K562 (cell line): ENCODE measurements at regions not wholly inside any gene's neighbourhood (a gene's known extent, or its start where the extent isn't known, plus 50 kb on each side); places are given as distances from the start of the nearest gene placed in this dataset.

ENCODE experiments used
- ATAC-seq: fragments of 200-7000 bp; cut with Tn5 transposase; 3 replicates; pipeline ENCODE4 v1.9.1; 2020; ENCODE audit warnings: moderate library complexity
- BruUV-seq: library from RNA; stranded (reverse); fragments of 400-500 nt; replicated peaks from 2 replicates; lab custom pipeline; 2021; lab: Mats Ljungman, UMichigan
- CTCF ChIA-PET: fragments of 300-600 bp; formaldehyde crosslinking; extraction: SDS; loops from one replicate; lab custom pipeline; 2021; ENCODE audit warnings: low intra/inter-chr PET ratio; lab: Yijun Ruan, JAX
- POLR2A ChIA-PET: fragments of 300-600, 350-650 bp; sonication (Branson Sonifier 250); formaldehyde crosslinking; extraction: SDS; loops from one replicate; lab custom pipeline; 2021; ENCODE audit warnings: antibody characterized with exemption, inconsistent platforms; lab: Yijun Ruan, JAX
- DNase-seq, 4 experiments: peaks; one replicate each; pipeline versions ENCODE4 v3.0.0 to v3.0.0-alpha.2; 2011 to 2018; ENCODE audit warnings: low spot score in 3 of 4, mixed read lengths in 3 of 4; ENCODE audit errors: extremely low read depth in 1 of 4
- FAIRE-seq: peaks from 2 replicates; lab custom pipeline; 2011; peaks lifted over from hg19 to GRCh38; lab: Jason Lieb, UNC
- H2AFZ ChIP-seq: 2 replicates; pipeline ENCODE4 v1.6.0; 2011; ENCODE audit warnings: low read depth, low read length, control low read depth, inconsistent platforms
- H3K27ac ChIP-seq: fragments of 200-600 bp; 3 replicates; pipeline ENCODE4 v1.8.0; 2011; ENCODE audit warnings: low read depth, mild to moderate bottlenecking, control low read depth, inconsistent platforms, low read length, moderate library complexity, mixed read lengths; ENCODE audit errors: extremely low read depth
- H3K27me3 ChIP-seq, 2 experiments: fragments of 300-600 bp in 1 of 2; 2 replicates in 1 of 2; 3 replicates in 1 of 2; pipeline versions ENCODE4 v1.6.0 to v1.8.0; 2011; ENCODE audit warnings: inconsistent platforms in 2 of 2, low read length in 2 of 2, mild to moderate bottlenecking in 1 of 2, mixed read lengths in 1 of 2, moderate library complexity in 1 of 2; ENCODE audit not compliant: control insufficient read depth in 2 of 2, insufficient read depth in 2 of 2
- H3K36me3 ChIP-seq: fragments of 300-600 bp; 3 replicates; pipeline ENCODE4 v1.8.0; 2011; ENCODE audit warnings: mild to moderate bottlenecking, low read length, inconsistent platforms; ENCODE audit not compliant: control insufficient read depth, insufficient read depth
- H3K4me1 ChIP-seq, 2 experiments: fragments of 200-600 bp in 1 of 2; replicated peaks in 1 of 2; 2 replicates in 1 of 2; 3 replicates in 1 of 2; pipeline versions ENCODE4 v1.5.1 to v1.8.0; 2011; ENCODE audit warnings: inconsistent platforms in 2 of 2, low read length in 2 of 2, mild to moderate bottlenecking in 1 of 2, mixed read lengths in 1 of 2, moderate library complexity in 1 of 2; ENCODE audit not compliant: control insufficient read depth in 2 of 2, insufficient read depth in 2 of 2
- H3K4me2 ChIP-seq: 2 replicates; pipeline ENCODE4 v1.6.1; 2011; ENCODE audit warnings: low read length, control low read depth, inconsistent platforms, mixed read lengths; ENCODE audit not compliant: insufficient read depth
- H3K4me3 ChIP-seq: fragments of 200-600 bp; sonication (generic), shearing (Covaris generic); 2 replicates; pipeline ENCODE4 v1.5.1; 2016; ENCODE audit warnings: control low read depth, inconsistent platforms
- H3K79me2 ChIP-seq: fragments of 200-600 bp; 3 replicates; pipeline ENCODE4 v1.8.0; 2011; ENCODE audit warnings: low read length, inconsistent platforms; ENCODE audit not compliant: control insufficient read depth, insufficient read depth
- H3K9ac ChIP-seq, 2 experiments: 2 replicates each; pipeline versions ENCODE4 v1.6.0 to v1.6.1; 2011; ENCODE audit warnings: low read depth in 2 of 2, low read length in 2 of 2, control low read depth in 1 of 2, inconsistent platforms in 1 of 2, mild to moderate bottlenecking in 1 of 2, mixed read lengths in 1 of 2; ENCODE audit not compliant: insufficient read depth in 1 of 2
- H3K9me1 ChIP-seq: one replicate; pipeline ENCODE4 v1.6.0; 2011; ENCODE audit warnings: inconsistent platforms, mild to moderate bottlenecking, low read length, moderate library complexity; ENCODE audit not compliant: control insufficient read depth, insufficient read depth
- H3K9me3 ChIP-seq: replicated peaks from 2 replicates; pipeline ENCODE4 v1.5.1; 2011; ENCODE audit warnings: low read depth, low read length, inconsistent platforms; ENCODE audit not compliant: control insufficient read depth, insufficient read depth
- H4K20me1 ChIP-seq: replicated peaks from 2 replicates; pipeline ENCODE4 v1.6.1; 2011; ENCODE audit warnings: low read length, inconsistent platforms, mixed read lengths; ENCODE audit not compliant: control insufficient read depth, insufficient read depth
- CUX1 ChIP-seq: fragments of 200-800 bp; sonication (Bioruptor generic); IDR thresholded peaks from 2 replicates; pipeline ENCODE4 v1.6.1; 2016; ENCODE audit warnings: missing genetic modification characterization, missing compliant biosample characterization
- HMG20B ChIP-seq: fragments of 250-450 bp; sonication (Bioruptor Pico); IDR thresholded peaks from 2 replicates; pipeline ENCODE4 v1.5.0; 2021; ENCODE audit warnings: mild to moderate bottlenecking
- OTX1 ChIP-seq: fragments of 450-650 bp; formaldehyde crosslinking; IDR thresholded peaks from 2 replicates; pipeline ENCODE4 v1.4.0; 2022; ENCODE audit warnings: mild to moderate bottlenecking
- RFX7 ChIP-seq: fragments of 250-450 bp; sonication (Bioruptor Pico); IDR thresholded peaks from 2 replicates; pipeline ENCODE4 v1.5.1; 2021; ENCODE audit warnings: mild to moderate bottlenecking
- SIN3B ChIP-seq: fragments of 450-650 bp; IDR thresholded peaks from 2 replicates; pipeline ENCODE4 v1.6.1; 2017; ENCODE audit warnings: low read depth, mild to moderate bottlenecking, moderate library complexity
- SRSF1 ChIP-seq: fragments of 200-400 bp; formaldehyde crosslinking; IDR thresholded peaks from 2 replicates; pipeline ENCODE4 v1.6.1; 2017; ENCODE audit warnings: mild to moderate bottlenecking, low read depth, low read length, moderate library complexity
- TEAD1 ChIP-seq, 2 experiments: fragments of 450-650 bp in 1 of 2; sonication (generic) in 1 of 2; formaldehyde crosslinking; IDR thresholded peaks; 2 replicates each; pipeline versions ENCODE4 v1.4.0 to v1.8.0; 2020 to 2022; ENCODE audit warnings: mild to moderate bottlenecking in 2 of 2, missing genetic modification reagents in 1 of 2
- WGBS: fragments of 100-300 bp; shearing (Covaris generic); methylation state at CpG from one replicate; pipeline ENCODE4 v1.1.6; 2016; ENCODE audit warnings: low coverage, mixed read lengths; ENCODE audit not compliant: insufficient coverage; ENCODE audit errors: missing lambda C conversion rate; 5-methylcytosine and 5-hydroxymethylcytosine counted together
- in situ Hi-C: fragments of 300-500 bp; cut with MboI; formaldehyde crosslinking; loops from 4 replicates; pipeline ENCODE4 v1.15.0; 2018; ENCODE audit warnings: inconsistent platforms, mixed read lengths
- intact Hi-C: fragments of 100-400 bp; cut with micrococcal nuclease; formaldehyde crosslinking; loops from 2 replicates; pipeline ENCODE4 v1.14.2; 2022
- TF ChIP-seq, protein P1 (sequence below): sonication (generic); formaldehyde crosslinking; IDR thresholded peaks from 2 replicates; pipeline ENCODE4 v1.8.0; 2022; ENCODE audit warnings: missing genetic modification reagents, mild to moderate bottlenecking, borderline replicate concordance
- TF ChIP-seq, protein P2 (sequence below): fragments of 250-450 bp; sonication (Bioruptor Pico); IDR thresholded peaks from 2 replicates; pipeline ENCODE4 v1.4.0; 2020

DNA sequence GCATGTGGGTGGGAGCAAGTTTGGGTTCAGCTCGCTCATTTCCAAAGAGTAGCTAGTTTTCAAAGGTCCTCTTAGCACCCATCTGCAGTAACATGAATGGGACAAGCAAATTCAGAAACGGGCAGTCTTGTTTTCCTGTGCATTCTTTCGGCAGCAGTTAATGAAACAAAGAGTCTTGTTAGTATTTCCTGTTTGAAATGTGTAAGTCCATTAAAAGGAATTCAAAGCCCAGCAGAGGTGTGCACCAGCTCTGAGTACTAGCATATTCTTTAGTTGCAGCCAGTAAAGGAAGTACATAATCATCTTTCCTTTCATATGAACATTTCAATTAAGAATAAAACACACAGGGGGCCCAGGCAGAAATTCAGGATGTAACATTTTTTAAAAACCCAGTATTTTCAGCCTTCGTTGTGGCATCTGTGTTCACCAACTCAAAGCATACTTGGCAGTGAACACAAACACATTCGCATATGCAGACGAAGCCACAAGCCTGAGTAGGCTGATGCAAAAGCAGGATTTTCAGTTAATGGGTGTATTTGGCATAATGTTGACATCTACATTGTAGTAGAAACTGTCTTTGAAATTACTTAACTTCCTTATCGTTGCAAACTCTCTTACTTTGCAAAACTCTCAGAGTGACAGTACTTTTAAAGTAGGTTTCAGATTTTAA lies 570.0 kb upstream of the FLRT2 start (continued):
- no peak for TF ChIP-seq CUX1 (CRISPR knock-in tag)
- no peak for TF ChIP-seq OTX1
- TF ChIP-seq, protein P1, sequence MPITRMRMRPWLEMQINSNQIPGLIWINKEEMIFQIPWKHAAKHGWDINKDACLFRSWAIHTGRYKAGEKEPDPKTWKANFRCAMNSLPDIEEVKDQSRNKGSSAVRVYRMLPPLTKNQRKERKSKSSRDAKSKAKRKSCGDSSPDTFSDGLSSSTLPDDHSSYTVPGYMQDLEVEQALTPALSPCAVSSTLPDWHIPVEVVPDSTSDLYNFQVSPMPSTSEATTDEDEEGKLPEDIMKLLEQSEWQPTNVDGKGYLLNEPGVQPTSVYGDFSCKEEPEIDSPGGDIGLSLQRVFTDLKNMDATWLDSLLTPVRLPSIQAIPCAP (CRISPR knock-in tag), result no peak

DNA sequence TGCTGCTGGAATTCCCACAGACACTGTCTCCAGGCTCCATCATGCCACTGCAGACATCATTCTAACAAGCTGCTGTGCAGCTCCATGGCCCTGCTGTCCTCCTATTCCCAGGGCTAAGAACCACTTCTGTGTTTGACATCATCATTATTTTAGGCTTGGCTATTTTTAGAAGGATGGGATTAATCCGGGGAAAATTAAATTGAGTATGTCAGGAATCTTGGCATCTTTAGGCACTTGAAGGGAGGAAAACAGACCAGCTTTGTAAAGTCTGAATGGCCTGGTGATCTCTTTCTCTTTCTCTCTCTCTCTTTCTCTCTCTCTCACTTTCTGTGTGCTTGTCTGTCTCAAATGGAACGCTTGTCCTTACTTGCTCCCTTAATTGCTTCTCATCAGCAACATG lies 568.3 kb upstream of the FLRT2 start:
- no peak for ATAC-seq
- H3K9me3 ChIP-seq, result no peaks in the 10 kb centered on the region
- no peak overlapping the region for H3K9ac ChIP-seq
- intact Hi-C loops, result no loop called here
- H3K4me1 ChIP-seq, result no peaks in the 10 kb centered on the region
- H3K27me3 ChIP-seq, result no peaks in the 10 kb centered on the region
- no peak for FAIRE-seq
- ChIA-PET POLR2A (no interaction called here), CTCF (no interaction called here)
- no TSS peak for BruUV-seq
- no peaks in the 10 kb centered on the region for H3K79me2 ChIP-seq
- no peaks in the 10 kb centered on the region for H4K20me1 ChIP-seq
- in situ Hi-C loops, result no loop called here
- DNase-seq, result no peak
- no peak overlapping the region for H3K27ac ChIP-seq
- no peak overlapping the region for H3K4me3 ChIP-seq
- H3K4me2 ChIP-seq, result no peak overlapping the region
- H3K9me1 ChIP-seq, result no peaks in the 10 kb centered on the region
- WGBS, result 0% methylated on average over 1 of the region's 2 CpGs
- H3K36me3 ChIP-seq, result no peaks in the 10 kb centered on the region
- no peak overlapping the region for H2AFZ ChIP-seq
- TF ChIP-seq RFX7 (CRISPR knock-in tag) (no peak), TEAD1 (CRISPR knock-in tag; IDR thresholded peaks at IDR 0.05) (no peak), SRSF1 (no peak), HMG20B (CRISPR knock-in tag) (no peak), SIN3B (no peak)
- TF ChIP-seq, protein P2, sequence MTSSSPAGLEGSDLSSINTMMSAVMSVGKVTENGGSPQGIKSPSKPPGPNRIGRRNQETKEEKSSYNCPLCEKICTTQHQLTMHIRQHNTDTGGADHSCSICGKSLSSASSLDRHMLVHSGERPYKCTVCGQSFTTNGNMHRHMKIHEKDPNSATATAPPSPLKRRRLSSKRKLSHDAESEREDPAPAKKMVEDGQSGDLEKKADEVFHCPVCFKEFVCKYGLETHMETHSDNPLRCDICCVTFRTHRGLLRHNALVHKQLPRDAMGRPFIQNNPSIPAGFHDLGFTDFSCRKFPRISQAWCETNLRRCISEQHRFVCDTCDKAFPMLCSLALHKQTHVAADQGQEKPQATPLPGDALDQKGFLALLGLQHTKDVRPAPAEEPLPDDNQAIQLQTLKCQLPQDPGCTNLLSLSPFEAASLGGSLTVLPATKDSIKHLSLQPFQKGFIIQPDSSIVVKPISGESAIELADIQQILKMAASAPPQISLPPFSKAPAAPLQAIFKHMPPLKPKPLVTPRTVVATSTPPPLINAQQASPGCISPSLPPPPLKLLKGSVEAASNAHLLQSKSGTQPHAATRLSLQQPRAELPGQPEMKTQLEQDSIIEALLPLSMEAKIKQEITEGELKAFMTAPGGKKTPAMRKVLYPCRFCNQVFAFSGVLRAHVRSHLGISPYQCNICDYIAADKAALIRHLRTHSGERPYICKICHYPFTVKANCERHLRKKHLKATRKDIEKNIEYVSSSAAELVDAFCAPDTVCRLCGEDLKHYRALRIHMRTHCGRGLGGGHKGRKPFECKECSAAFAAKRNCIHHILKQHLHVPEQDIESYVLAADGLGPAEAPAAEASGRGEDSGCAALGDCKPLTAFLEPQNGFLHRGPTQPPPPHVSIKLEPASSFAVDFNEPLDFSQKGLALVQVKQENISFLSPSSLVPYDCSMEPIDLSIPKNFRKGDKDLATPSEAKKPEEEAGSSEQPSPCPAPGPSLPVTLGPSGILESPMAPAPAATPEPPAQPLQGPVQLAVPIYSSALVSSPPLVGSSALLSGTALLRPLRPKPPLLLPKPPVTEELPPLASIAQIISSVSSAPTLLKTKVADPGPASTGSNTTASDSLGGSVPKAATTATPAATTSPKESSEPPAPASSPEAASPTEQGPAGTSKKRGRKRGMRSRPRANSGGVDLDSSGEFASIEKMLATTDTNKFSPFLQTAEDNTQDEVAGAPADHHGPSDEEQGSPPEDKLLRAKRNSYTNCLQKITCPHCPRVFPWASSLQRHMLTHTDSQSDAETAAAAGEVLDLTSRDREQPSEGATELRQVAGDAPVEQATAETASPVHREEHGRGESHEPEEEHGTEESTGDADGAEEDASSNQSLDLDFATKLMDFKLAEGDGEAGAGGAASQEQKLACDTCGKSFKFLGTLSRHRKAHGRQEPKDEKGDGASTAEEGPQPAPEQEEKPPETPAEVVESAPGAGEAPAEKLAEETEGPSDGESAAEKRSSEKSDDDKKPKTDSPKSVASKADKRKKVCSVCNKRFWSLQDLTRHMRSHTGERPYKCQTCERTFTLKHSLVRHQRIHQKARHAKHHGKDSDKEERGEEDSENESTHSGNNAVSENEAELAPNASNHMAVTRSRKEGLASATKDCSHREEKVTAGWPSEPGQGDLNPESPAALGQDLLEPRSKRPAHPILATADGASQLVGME (CRISPR knock-in tag), result no peak
